ENCODE measurements at regions not wholly inside any gene's neighbourhood (a gene's known extent, or its start where the extent isn't known, plus 50 kb on each side); places are given as distances from the start of the nearest gene placed in this dataset.

- TF ChIP-seq RXRA (IDR thresholded peaks at IDR 0.05) (peak in 1 of 2 donors; percentile 74), SP1 (IDR thresholded peaks at IDR 0.05) (peak; percentile 39), TAF1 (conservative IDR thresholded peaks at IDR 0.05) (no peak), RAD21 (IDR thresholded peaks at IDR 0.05) (peak in 1 of 2 donors; percentile 10), EGR1 (IDR thresholded peaks at IDR 0.05; ENCODE audit: low read depth in 2 of 2) (no peak), YY1 (IDR thresholded peaks at IDR 0.05) (peak; percentile 78), JUND (IDR thresholded peaks at IDR 0.05) (peak in 1 of 2 donors; percentile 18), NR2F2 (IDR thresholded peaks at IDR 0.05) (no peak)
- TF ChIP-seq, protein P1, sequence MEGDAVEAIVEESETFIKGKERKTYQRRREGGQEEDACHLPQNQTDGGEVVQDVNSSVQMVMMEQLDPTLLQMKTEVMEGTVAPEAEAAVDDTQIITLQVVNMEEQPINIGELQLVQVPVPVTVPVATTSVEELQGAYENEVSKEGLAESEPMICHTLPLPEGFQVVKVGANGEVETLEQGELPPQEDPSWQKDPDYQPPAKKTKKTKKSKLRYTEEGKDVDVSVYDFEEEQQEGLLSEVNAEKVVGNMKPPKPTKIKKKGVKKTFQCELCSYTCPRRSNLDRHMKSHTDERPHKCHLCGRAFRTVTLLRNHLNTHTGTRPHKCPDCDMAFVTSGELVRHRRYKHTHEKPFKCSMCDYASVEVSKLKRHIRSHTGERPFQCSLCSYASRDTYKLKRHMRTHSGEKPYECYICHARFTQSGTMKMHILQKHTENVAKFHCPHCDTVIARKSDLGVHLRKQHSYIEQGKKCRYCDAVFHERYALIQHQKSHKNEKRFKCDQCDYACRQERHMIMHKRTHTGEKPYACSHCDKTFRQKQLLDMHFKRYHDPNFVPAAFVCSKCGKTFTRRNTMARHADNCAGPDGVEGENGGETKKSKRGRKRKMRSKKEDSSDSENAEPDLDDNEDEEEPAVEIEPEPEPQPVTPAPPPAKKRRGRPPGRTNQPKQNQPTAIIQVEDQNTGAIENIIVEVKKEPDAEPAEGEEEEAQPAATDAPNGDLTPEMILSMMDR (IDR thresholded peaks at IDR 0.05; ENCODE audit: low read depth, low read length, missing input control), result no peak
- TF ChIP-seq, protein P2, sequence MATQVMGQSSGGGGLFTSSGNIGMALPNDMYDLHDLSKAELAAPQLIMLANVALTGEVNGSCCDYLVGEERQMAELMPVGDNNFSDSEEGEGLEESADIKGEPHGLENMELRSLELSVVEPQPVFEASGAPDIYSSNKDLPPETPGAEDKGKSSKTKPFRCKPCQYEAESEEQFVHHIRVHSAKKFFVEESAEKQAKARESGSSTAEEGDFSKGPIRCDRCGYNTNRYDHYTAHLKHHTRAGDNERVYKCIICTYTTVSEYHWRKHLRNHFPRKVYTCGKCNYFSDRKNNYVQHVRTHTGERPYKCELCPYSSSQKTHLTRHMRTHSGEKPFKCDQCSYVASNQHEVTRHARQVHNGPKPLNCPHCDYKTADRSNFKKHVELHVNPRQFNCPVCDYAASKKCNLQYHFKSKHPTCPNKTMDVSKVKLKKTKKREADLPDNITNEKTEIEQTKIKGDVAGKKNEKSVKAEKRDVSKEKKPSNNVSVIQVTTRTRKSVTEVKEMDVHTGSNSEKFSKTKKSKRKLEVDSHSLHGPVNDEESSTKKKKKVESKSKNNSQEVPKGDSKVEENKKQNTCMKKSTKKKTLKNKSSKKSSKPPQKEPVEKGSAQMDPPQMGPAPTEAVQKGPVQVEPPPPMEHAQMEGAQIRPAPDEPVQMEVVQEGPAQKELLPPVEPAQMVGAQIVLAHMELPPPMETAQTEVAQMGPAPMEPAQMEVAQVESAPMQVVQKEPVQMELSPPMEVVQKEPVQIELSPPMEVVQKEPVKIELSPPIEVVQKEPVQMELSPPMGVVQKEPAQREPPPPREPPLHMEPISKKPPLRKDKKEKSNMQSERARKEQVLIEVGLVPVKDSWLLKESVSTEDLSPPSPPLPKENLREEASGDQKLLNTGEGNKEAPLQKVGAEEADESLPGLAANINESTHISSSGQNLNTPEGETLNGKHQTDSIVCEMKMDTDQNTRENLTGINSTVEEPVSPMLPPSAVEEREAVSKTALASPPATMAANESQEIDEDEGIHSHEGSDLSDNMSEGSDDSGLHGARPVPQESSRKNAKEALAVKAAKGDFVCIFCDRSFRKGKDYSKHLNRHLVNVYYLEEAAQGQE (IDR thresholded peaks at IDR 0.05), result peak; percentile 74
- TF ChIP-seq, protein P3, sequence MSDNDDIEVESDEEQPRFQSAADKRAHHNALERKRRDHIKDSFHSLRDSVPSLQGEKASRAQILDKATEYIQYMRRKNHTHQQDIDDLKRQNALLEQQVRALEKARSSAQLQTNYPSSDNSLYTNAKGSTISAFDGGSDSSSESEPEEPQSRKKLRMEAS (IDR thresholded peaks at IDR 0.05), result peak; percentile 16
These were observed 107.6 kb upstream of the ZNF644 start for GRCh38 chr1:91129458-91129857.

Measured in liver (tissue), 3 donors.